Astrocyte (in vitro differentiated cells and primary cell): ENCODE measurements at regions not wholly inside any gene's neighbourhood (a gene's known extent, or its start where the extent isn't known, plus 50 kb on each side); places are given as distances from the start of the nearest gene placed in this dataset.

Experiments
- CTCF ChIP-seq: IDR thresholded peaks from 2 replicates; pipeline ENCODE4 v1.5.1; 2011; ENCODE audit warnings: low read depth, mild to moderate bottlenecking, inconsistent platforms, low read length, moderate library complexity; ENCODE audit not compliant: insufficient read depth
- EZH2 ChIP-seq: IDR thresholded peaks from 2 replicates; pipeline ENCODE4 v1.6.1; 2012; ENCODE audit warnings: mild to moderate bottlenecking, low read length, inconsistent platforms; ENCODE audit not compliant: insufficient read depth

- TF ChIP-seq CTCF (no peak), EZH2 (no peak)
Measured at GRCh38 chr12:127779301-127780045, 487.5 kb upstream of the TMEM132C start.
